ENCODE measurements at regions not wholly inside any gene's neighbourhood (a gene's known extent, or its start where the extent isn't known, plus 50 kb on each side); places are given as distances from the start of the nearest gene placed in this dataset.

GRCh38 chr1:193592317-193592716, 405.9 kb upstream of the B3GALT2 start:
- no peak for TF ChIP-seq CTCF (IDR thresholded peaks at IDR 0.05; ENCODE audit: insufficient read depth, low read length)
- no peak for DNase-seq (ENCODE audit: low read depth)
- H3K4me3 ChIP-seq (ENCODE audit: low read depth, low read length) = no peak overlapping the region

GRCh38 chr1:193590102-193590501, 403.7 kb upstream of the B3GALT2 start:
- no peak for DNase-seq (ENCODE audit: low read depth)
- no peak for TF ChIP-seq CTCF (IDR thresholded peaks at IDR 0.05; ENCODE audit: insufficient read depth, low read length)
- no peak overlapping the region for H3K4me3 ChIP-seq (ENCODE audit: low read depth, low read length)

- no peak for TF ChIP-seq CTCF (IDR thresholded peaks at IDR 0.05; ENCODE audit: insufficient read depth, low read length)
- DNase-seq (ENCODE audit: low read depth) = peak; percentile 57
- no peak overlapping the region for H3K4me3 ChIP-seq (ENCODE audit: low read depth, low read length)
These were observed 403.2 kb upstream of the B3GALT2 start for GRCh38 chr1:193589597-193590040.

- DNase-seq (ENCODE audit: low read depth) = no peak
- H3K4me3 ChIP-seq (ENCODE audit: low read depth, low read length) = no peak overlapping the region
- TF ChIP-seq CTCF (IDR thresholded peaks at IDR 0.05; ENCODE audit: insufficient read depth, low read length) = no peak
These were observed 402.1 kb upstream of the B3GALT2 start for GRCh38 chr1:193588311-193589082.

GRCh38 chr1:193584731-193585239, 398.4 kb upstream of the B3GALT2 start:
- DNase-seq (ENCODE audit: low read depth) = no peak
- H3K4me3 ChIP-seq (ENCODE audit: low read depth, low read length) = no peak overlapping the region
- TF ChIP-seq CTCF (IDR thresholded peaks at IDR 0.05; ENCODE audit: insufficient read depth, low read length) = no peak

- no peak for TF ChIP-seq CTCF (IDR thresholded peaks at IDR 0.05; ENCODE audit: insufficient read depth, low read length)
- DNase-seq (ENCODE audit: low read depth) = no peak
- no peak overlapping the region for H3K4me3 ChIP-seq (ENCODE audit: low read depth, low read length)
These were observed 394.9 kb upstream of the B3GALT2 start for GRCh38 chr1:193581341-193581740.
